HG03342 (cell line): ENCODE measurements at regions not wholly inside any gene's neighbourhood (a gene's known extent, or its start where the extent isn't known, plus 50 kb on each side); places are given as distances from the start of the nearest gene placed in this dataset.

ENCODE experiments used
- ATAC-seq: cut with Tn5 transposase; IDR thresholded peaks from one replicate; pipeline ENCODE4 v1.9.1; 2021; ENCODE audit warnings: mild to moderate bottlenecking, moderate library complexity; ENCODE audit not compliant: unreplicated experiment

DNA sequence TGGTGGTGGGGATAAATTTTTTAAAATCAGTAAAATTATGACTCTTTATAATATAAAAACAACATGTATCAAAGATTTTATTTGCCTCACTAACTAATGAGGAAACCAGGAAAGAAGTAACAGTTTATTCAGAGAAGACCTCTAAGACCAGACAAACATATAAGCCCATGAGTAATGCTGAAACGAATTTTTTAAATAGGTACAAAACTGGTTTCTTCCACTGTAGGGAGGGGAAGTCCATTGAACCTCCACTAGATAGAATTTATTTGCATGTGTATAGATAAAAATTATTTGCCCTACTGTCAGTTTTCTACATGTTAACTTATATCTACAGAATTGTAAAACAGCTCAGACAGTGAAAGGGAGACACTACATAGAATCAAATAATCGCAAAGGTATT lies 86.8 kb downstream of the ZC3H11B start:
- ATAC-seq = no peak

DNA sequence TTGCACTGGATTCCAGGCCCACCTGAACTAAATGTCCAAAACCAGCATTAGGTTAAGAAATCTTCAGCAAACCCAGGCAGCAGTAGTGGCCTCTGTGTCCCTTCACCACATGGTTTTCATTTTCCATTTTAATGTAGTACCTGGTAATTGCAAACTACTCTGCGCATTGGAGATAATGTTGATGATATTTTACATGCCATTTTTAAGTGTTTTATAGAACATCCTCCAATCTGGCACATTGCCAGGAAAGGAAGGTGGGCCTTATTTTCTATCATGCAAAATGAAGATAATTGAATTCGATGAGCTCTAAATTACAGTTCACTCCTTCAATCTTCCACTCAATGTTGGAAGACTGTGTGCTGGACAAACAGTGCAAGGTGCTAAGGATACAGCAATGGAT lies 89.5 kb downstream of the ZC3H11B start:
- ATAC-seq = no peak

DNA sequence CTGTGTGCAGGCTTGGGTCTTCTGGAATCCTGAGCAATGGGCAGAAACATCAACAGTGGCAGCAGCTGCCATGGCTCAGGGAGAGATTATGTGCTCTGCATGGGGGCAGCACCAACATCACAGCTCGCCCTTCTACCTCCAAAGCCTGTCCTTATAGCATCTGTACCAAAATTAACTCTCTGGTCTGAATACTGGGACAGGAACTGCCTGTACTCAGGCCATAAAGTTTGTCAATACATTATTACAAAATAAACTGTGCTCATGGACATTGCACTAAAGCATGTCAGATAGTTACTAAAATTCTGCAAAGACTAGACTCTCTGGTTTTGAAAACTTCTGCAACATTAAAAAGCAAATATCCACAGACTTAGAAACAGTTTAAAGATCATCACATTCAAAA lies 91.6 kb downstream of the ZC3H11B start:
- ATAC-seq = no peak

DNA sequence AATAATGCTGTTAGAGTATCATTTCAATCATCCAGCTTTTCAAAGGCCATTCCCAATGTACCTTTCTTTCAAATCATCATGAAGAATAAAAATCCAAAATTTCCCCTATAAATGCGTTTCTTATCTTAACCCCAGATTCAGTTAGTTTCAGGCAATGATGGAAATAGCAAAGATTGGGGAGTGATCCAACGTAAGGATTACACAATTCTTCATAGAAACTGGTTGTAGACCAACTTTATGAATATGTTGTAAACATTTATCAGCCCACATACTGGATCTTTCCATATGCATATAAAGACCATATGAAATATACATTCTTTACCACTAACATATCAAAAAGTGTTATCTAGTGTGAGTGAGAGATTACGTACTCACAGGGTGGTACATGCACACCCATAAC lies 92.7 kb downstream of the ZC3H11B start:
- no peak for ATAC-seq

DNA sequence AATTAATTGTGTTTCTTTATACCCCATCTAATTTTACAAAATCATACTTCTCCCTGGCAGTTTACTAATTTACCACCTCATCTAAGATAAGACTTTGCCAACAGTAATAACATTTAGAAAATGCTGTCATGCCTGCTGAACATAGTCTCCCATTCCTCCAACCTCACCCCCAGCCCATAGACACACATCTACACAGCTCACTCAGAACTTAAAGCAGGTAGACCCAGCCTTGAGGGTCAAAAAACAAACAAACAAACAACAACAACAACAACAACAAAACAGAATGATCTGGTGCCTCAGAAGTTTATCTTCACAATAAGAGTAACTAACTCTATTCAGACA lies 94.0 kb downstream of the ZC3H11B start:
- no peak for ATAC-seq

DNA sequence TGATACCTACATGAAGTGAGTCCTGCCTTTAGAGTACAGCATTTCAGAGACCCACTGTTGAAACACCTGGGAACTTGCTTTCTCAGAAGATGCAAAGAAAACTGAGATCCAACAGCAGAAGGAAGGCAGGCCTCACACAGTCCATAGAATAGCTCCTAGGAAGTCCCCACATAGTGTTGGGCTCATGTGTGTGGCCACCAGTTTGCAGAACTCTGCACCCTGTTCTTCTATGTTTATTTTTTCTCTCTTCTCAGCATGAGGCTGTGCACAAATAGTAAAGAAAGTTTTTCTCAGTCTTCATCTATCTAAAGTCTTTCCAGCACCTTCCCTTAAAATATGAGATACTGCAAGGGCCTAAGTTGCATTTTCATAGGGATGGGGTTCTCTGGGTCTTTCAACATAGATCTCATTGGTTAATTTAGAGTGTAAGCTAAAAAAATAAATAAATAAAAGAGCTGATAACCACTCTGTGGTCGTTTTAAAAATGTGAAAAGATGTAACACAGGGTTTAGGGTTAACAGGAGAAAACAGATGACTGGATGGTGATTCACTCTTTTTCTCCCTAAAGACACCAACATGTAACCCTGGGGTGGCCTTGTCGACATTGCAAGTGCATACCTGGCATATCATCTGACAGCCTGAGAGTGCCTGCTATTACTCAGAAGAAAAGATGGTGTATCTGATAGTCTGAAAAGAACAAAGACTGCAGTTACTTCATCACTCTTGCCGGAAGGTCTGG lies 94.6 kb downstream of the ZC3H11B start:
- no peak for ATAC-seq

DNA sequence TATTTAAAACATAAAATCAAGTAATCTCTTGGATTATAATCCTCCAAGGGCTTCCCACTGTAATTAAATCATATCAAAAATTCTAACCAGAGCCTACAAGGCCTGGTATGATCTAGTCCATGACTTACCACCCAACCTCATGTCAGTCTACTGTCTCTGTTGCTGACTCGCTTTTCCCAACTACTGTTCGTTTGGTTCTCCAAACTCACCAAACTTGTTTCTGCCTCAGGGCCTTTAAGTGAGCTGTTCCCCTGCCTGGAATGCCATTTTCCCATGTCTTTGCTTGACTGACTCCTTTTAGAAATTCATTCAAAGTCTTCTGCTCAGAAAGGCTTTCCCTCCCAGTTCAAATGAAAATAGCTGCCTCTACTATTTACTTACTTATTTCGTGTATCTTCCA lies 95.9 kb downstream of the ZC3H11B start:
- no peak for ATAC-seq

DNA sequence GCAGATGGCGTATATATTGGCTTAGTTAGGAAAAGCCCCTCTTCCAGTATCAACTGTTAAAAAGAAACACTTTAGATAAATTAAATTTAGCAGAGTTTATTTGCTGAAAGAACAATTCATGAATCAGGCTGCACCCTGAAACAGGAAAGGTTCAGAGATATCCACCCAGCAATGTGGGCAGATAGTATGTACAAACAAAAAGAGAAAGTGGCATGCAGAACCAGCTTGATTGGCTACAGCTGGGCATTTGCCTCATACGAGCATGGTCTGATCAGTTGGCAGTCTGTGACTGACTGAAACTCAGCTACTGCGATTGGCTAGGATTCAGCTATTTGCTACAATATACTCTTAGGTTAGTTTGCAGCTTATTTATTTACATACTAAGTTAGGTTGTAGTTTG lies 98.2 kb downstream of the ZC3H11B start:
- no peak for ATAC-seq

DNA sequence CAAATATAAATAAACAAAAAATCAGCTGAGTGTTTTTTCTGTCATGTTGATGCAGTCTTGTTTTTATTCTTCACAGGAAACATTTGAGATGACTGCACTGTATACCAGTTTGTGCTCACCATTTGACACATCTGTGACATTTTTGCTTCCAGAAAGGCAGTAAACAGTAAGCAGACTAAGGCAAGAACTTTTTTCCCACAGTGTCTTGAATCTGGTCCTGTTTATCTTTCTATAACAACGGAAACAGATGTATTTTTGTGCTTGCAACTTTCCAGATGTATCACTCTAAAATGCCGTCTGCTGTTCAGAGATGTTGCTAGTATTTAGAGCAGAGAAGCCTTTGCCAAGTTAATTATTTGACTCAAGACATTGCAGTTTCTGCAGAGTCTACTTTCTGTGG lies 105.5 kb downstream of the ZC3H11B start:
- ATAC-seq = no peak

DNA sequence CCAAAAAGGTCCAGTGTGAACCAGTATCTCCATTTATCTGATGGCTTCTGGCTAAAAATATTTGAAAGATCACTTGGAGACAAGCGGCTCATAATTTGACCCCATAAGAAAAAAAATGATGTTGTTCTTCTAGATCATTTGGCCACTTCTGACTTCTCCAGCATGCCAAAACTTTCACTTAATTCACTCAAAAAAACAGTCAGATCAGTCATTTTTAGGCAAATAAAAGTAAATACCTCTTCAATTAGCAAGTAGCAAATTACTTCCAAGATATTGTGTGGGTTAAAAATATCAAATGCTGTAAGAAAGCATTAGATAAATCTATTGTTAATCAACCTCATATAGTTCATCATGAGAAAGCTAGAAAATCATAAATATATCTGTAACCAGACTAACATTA lies 106.0 kb downstream of the ZC3H11B start:
- no peak for ATAC-seq

DNA sequence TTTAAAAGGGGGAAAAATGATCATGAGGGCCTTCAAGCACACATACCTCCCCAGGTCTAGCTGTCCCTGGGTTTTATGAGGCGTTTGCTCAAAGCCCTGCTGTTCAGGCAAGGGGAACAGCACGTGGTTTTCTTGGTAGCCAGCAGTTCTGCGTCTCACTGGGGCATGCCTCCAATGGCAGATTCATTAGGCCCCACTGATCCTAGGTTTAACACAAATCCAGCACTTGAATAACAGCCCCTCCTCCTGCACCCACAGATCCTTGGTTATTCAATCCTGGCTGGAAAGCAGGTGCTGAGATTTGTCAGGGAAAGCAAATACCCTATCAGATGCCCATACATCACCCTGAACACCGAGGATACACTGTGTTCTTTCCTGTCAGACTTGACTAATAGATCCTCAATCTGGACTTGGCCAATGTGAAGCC lies 106.4 kb downstream of the ZC3H11B start:
- no peak for ATAC-seq

DNA sequence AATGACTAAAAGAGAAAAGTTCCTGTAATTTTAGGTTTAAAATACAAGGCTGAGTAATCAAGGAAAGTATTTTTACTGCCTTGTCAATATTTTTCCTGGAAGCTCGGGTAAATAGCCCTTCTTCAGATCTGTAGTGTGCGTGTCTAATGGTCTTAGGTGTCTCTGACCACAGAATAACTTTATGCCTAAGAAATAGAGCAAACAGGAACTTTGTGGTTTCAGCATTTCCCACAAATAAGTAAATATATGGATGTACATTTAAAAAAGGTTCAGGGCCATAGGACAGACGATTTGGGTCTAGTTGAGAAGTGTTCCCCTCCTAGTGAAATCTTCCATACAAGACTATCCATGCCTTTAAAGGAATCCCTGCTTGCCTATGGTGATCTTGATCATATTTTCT lies 107.0 kb downstream of the ZC3H11B start:
- ATAC-seq = no peak

DNA sequence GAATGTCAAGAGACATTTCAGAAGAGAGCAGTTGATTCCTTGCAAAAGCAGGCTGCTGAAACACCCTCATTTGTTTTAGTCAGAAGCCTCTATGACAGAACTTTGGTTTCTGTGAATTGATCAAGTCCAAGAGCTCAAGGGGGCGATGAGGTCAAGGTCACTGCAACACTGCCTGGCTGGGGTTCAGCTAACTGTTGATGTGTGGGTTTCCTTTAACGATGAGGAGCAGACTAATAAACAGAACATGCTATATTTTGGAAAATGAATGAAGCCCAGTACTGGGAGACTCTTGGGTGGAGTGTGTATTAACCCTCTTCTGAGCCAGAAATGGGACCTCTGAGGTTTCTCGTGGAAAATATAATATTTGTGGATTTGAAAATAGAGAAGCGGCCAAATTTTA lies 109.3 kb downstream of the ZC3H11B start:
- ATAC-seq = no peak

DNA sequence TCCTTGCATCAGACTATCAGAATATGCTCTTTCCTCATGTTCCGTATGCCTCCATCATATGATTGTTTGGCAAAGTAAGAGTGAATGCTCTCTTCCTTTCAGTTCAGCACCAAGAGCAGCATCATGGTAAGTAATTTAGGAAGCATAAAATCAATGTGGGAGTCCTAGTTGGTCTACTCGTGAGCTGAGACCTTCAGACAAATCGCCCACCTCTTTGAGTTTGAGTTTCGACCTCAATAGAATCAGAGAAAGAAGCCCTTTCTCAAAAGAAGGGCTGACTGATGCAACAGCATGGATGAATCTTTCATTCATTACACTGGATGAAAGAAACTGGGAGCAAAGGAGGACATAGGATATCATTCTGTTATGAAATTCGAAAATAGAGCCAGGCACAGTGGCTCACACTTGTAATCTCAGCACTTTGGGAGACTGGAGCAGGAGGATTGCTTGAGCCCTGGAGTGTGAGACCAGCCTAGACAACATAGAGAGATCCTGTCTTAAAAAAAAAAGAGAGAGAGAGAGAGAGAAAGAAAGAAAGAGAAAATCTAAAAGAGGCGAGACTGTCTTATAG lies 112.5 kb downstream of the ZC3H11B start:
- ATAC-seq = no peak

DNA sequence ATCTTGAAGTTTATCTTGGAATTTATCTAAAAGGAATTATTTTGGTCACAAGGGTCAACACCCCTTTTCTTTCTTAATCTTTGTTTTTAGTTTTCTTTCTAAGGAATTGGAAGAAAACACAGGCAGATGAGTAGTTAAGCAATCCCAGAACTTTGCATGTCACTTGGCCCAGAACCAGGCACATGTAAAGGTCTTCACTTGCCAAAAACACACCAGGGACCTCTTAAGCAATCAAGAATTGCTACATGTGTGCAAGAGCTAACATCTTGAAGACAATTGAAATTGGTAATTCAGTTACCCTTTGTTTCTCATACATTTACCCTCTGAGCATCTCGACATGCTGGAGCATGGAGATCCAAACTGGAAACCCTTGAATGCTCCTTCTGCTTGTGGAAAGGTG lies 114.2 kb downstream of the ZC3H11B start:
- ATAC-seq = no peak

DNA sequence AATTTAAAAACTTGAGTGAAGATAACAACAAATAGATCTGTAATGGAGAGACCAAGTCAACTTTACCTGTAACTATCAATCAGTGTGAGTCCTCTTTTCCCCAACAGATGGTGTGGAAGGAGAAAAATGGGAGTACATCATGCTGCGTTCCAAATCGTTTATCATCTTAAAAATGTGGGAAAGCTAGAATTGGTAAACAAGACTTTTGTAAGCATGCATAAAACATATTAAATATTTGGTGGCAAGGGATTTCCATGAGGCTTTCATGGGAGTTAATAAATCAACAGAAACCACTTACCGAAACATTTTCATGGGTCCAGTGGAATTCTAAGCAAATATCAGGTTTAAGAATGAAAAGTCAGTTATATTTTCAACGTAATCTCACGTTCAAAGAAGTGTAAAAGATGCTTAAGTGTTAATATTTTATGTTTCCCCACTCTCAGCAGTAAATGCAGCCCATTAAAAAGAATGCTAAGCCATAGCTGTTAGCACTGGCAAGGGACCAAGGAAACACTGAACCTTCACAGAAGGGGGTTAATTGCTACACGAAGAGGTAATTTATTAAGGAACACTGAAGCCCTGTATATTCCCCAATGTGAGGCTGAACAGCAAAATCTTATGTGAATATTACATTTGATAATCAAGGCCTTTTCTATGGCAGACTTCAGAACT lies 117.0 kb downstream of the ZC3H11B start:
- ATAC-seq = no peak

DNA sequence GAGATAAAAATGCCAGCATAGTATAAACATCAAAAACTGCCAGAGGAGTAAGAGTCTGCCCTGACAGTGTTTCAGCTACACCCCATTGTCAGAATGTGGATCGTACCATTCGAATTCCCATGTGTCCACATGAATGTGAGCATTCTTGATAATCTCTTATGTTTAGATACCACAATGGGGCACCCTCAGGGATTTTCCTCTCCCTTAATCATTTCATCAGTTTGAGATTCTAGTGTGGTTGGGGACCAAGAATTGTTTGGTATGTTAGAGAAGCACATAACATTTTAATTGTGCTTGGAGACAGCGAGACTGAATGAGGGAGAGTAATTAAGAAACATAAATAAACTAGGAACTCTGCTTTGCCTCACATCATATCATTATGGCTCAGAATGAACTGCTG lies 120.2 kb downstream of the ZC3H11B start:
- no peak for ATAC-seq

DNA sequence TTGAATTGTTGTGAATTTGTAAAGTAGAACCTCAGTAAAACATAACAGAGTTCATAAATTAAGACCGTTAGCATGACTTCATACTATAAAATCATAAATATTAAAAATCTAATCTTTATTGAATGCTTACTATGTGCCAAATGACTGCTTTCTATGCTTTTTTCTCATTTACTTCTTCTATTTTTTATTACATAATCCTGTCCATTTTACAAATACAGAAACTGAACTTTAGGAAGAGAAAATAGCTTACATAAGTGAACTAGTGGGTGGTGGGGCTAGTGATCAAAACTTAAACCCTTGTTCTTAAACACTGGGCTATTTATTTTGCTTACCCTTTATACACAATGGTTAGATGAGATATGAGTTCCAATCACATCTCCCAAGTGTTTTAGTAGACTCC lies 122.3 kb downstream of the ZC3H11B start:
- ATAC-seq = no peak

DNA sequence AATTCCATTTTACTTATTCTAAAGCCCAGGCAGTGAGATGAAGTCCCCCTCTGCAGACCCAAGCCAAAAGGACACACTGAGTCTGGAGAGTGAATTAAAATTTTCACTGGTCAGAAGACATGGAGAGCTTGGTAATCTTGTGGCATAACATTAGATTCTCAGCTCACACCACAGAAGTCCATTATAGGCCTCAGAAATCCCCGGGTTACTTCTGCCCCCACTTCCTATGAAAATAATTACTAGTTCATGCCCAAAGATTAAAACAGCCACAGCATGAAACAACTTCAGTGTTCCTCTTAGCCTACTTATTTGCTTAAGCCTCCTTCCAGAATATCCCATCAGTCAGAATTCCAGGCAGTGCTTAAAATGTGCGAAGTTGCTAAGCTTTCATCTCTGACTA lies 123.3 kb downstream of the ZC3H11B start:
- no peak for ATAC-seq

DNA sequence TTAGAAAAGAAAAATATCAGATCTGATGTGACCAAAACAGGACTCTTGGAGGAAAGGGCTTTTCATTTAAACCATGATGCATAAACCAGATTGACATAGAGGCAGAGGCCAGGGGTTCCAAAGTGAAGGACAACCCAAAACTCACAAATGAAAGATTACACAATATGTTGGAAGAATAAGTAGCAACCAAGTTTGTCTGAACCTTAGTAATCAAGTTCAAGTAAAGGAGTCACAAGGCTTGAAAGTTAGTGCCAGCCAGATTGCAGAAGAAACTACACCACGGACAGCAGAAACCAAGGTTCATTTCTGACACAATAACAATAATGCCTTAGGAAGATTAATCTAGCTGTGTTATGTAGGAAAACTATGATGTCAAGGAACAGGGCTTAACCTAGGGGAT lies 124.6 kb downstream of the ZC3H11B start:
- no peak for ATAC-seq

DNA sequence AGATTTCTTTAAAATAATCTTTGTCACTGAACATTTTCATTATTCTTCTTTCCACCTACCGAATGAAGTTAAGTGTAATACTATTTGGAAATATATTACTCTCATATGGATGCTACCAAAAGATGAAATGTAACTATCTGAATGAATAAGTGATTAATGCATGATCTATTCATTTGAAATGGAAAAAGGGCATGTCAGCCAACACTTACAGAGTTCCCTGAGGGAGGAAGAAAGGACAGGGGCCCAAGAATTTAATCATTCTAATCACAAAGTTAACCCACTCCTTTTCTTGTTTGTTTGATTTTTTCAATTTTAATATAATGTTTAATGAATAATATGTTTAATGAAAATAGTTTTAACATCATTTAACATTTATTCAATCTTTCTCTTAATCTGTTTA lies 129.4 kb downstream of the ZC3H11B start:
- ATAC-seq = no peak

DNA sequence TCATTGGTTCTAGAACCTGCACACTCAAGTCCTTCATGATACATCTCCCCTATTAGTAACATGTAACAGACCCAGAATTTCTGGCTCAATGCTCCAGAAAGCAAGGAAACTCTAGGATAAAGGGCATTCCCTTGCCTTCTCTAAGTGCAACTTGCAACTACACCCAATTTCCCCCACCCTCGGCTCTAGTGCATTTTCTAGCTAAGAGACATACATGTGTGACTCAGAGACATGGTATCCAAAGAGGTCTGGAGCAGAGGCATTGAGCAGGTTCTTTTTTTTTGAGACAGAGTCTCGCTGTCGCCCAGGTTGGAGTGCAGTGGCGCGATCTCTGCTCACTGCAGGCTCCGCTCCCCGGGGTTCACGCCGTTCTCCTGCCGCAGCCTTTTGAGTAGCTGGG lies 132.9 kb downstream of the ZC3H11B start:
- ATAC-seq = no peak

DNA sequence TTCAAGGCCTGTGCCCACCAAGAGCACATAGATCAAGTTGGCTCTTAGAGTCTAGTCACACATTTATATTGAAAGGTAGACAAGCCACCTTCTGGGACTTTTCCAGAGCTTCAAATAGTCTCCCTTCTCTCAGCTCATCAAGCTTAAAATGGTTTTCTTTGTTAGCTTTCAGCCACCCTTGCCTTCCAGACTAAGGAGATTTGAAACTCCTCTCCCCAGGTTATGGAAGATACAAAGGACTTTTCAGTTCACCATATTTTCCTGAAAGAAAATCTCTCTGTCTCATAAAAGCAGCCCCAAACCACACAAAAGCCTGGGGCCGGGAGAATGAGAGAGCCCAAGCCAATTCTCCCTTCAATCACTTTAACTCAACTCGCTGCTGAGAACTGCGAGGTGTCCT lies 134.1 kb downstream of the ZC3H11B start:
- no peak for ATAC-seq
